T1000 (cell line): ENCODE measurements at regions not wholly inside any gene's neighbourhood (a gene's known extent, or its start where the extent isn't known, plus 50 kb on each side); places are given as distances from the start of the nearest gene placed in this dataset.
"Not testable (repeated sequence)": the region's sequence is repeated elsewhere in the genome, so short reads cannot be mapped to it uniquely, and the experiment has no call there.

Source experiments
- DNase-seq: peaks from one replicate; lab custom pipeline; 2025; ENCODE audit warnings: mixed read lengths; lab: John Stamatoyannopoulos, UW

GRCh38 chr1:243996223-243996622 lies 54.9 kb upstream of the ZBTB18 start:
- no peak for DNase-seq

GRCh38 chr1:243991650-243992049 lies 59.4 kb upstream of the ZBTB18 start:
- no peak for DNase-seq

GRCh38 chr1:243984788-243985187 lies 66.3 kb upstream of the ZBTB18 start:
- no peak for DNase-seq

GRCh38 chr1:243982447-243983018 lies 68.5 kb upstream of the ZBTB18 start:
- no peak for DNase-seq

- no peak for DNase-seq
Observed at GRCh38 chr1:243980471-243980870, 70.6 kb upstream of the ZBTB18 start.

GRCh38 chr1:243980071-243980470 lies 71.0 kb upstream of the ZBTB18 start:
- DNase-seq = no peak

GRCh38 chr1:243979396-243979795 lies 71.7 kb upstream of the ZBTB18 start:
- no peak for DNase-seq

- DNase-seq = no peak
Observed at GRCh38 chr1:243977094-243977493, 74.0 kb upstream of the ZBTB18 start.

GRCh38 chr1:243974451-243975292 lies 76.4 kb upstream of the ZBTB18 start:
- no peak for DNase-seq

- no peak for DNase-seq
Observed at GRCh38 chr1:243973169-243973568, 77.9 kb upstream of the ZBTB18 start.

GRCh38 chr1:243970077-243970476 lies 81.0 kb upstream of the ZBTB18 start:
- DNase-seq = no peak

GRCh38 chr1:243968413-243968812 lies 82.7 kb upstream of the ZBTB18 start:
- no peak for DNase-seq

GRCh38 chr1:243964915-243965314 lies 86.2 kb upstream of the ZBTB18 start:
- DNase-seq = no peak

GRCh38 chr1:243963571-243963970 lies 87.5 kb upstream of the ZBTB18 start:
- DNase-seq = no peak

GRCh38 chr1:243962541-243962940 lies 88.5 kb upstream of the ZBTB18 start:
- DNase-seq = no peak

- DNase-seq = no peak
Observed at GRCh38 chr1:243959998-243960397, 91.1 kb upstream of the ZBTB18 start.

GRCh38 chr1:243957141-243957540 lies 93.9 kb upstream of the ZBTB18 start:
- no peak for DNase-seq

GRCh38 chr1:243956450-243956849 lies 94.6 kb upstream of the ZBTB18 start:
- DNase-seq = no peak

GRCh38 chr1:243951207-243951606 lies 99.9 kb upstream of the ZBTB18 start:
- DNase-seq = not testable (repeated sequence)

GRCh38 chr1:243950166-243950565 lies 100.1 kb upstream of the AKT3 start:
- peak; percentile 51 for DNase-seq

- no peak for DNase-seq
Observed at GRCh38 chr1:243946946-243947345, 96.9 kb upstream of the AKT3 start.

- DNase-seq = no peak
Observed at GRCh38 chr1:243946253-243946652, 96.2 kb upstream of the AKT3 start.

GRCh38 chr1:243945727-243946126 lies 95.7 kb upstream of the AKT3 start:
- no peak for DNase-seq
